ENCODE measurements at regions not wholly inside any gene's neighbourhood (a gene's known extent, or its start where the extent isn't known, plus 50 kb on each side); places are given as distances from the start of the nearest gene placed in this dataset.
A peak's percentile ranks its signal among the peaks of the same experiment; 100 is the strongest.

DNA sequence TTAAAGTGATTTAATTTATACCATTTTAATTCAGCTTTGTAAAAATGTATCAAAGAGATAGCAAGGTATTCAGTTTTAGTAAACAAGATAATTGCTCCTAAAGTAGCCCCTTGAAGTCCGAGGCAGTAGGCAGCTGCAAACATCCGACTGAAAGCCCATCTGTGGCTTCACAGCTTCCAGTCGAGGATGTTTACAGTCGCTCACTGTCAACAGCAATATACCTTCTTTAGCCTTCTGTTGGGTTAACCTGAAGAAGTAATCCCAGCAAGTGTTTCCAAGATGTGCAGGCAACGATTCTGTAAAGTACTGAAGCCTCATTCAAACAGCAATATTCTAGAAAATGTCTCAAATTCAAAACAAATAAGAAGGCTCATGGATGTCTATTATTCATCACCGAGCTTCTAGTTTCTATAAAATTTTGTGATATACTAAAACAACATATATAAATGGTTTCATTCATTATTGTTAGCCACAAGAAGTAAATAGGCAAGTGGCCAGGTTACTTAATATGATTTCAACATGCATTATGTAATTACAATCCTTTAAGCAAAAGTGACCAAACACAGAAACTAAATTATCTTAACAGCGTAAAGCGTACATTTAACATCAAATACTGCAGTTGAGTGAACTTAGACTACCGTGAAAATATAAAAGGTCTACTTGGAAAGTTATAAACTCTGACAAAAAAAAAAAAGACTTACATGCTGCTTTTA is 115.0 kb downstream of the OGFRL1 start:
- H3K9me3 ChIP-seq (replicated peaks; ENCODE audit: control insufficient read depth, insufficient read depth, low read length), result no peaks in the 10 kb centered on the region
- BruUV-seq (replicated peaks), result TSS peak; percentile 79
- FAIRE-seq, result peak; percentile 74

DNA sequence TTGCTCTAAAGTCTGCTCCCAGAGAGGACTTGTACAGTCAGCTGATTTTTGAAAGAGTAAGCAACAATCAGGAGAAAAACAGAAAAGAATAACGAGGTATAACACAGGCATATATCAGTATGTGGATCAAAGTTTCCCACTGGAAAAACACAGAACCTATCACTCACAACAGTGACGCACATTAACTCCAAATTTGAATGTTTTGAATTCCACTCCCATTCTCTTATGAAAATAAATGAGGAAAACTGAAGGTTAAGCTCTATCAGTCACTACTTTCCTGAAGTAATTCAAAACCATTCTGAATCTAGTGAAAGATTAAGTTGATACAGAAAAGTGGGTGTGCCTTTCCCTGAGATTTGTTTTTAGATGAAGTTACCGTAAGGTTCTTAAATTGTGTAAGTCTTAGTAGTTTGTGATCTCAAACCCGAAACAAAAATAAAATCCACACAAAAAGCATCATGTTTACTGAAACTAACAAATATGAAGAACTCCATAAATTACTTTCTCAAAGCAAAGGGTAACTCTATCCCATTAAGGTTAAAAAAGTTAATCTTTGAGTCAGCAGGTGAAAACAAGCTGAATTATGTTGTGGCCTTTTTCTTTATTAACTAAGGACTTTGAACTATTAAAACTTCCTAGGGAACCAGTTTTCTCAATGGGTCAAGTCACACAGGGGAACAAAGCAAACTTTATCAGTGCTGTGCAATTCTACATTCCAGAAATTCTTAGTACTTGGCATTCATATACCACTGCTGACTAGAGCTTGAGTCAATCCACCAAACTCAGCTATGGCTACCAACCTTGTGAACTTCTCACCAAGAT is 115.7 kb downstream of the OGFRL1 start:
- BruUV-seq (replicated peaks), result TSS peak; percentile 68

More for the DNA sequence above, 115.0 kb downstream of the OGFRL1 start:
- Histone ChIP-seq H2AFZ (ENCODE audit: low read depth, low read length) (no peak overlapping the region), H3K27me3 (ENCODE audit: control insufficient read depth in 2 of 2, insufficient read depth in 2 of 2, low read length in 2 of 2) (no peaks in the 10 kb centered on the region), H3K9ac (replicated peaks; ENCODE audit: extremely low read depth, insufficient read depth, low read length) (peak overlapping the region; percentile 97), H3K27ac (ENCODE audit: insufficient read depth, low read depth, low read length) (peak overlapping the region; percentile 95), H3K4me1 (ENCODE audit: control insufficient read depth, extremely low read depth, insufficient read depth, low read length) (peaks cover 81% of the 10 kb centered on the region), H3K9me1 (replicated peaks; ENCODE audit: control insufficient read depth, extremely low read depth, insufficient read depth, low read length) (no peaks in the 10 kb centered on the region), H3K4me2 (ENCODE audit: insufficient read depth, low read length) (peak overlapping the region; percentile 98), H3K4me3 (replicated peaks in 1 of 3; ENCODE audit: insufficient read depth in 1 of 3, low read depth in 1 of 3, low read length in 3 of 3) (peak overlapping the region; percentile 22 to 83 (median 41)), H3K79me2 (ENCODE audit: control insufficient read depth, insufficient read depth, low read length) (peaks cover 47% of the 10 kb centered on the region), H3K36me3 (ENCODE audit: control insufficient read depth in 2 of 2, extremely low read depth in 1 of 2, insufficient read depth in 2 of 2, low read length in 2 of 2) (peaks cover 0 to 2% of the 10 kb centered on the region in 2 experiments), H4K20me1 (replicated peaks; ENCODE audit: control insufficient read depth, extremely low read depth, insufficient read depth, low read length) (no peaks in the 10 kb centered on the region)
- peak; percentile 55 for DNase-seq (ENCODE audit: low read depth, low spot score)
- no peak for TF ChIP-seq GATA2 (IDR thresholded peaks at IDR 0.05; ENCODE audit: insufficient read depth, insufficient read length, low read depth, low read length)
- no peak for TF ChIP-seq POLR2AphosphoS5 (IDR thresholded peaks at IDR 0.05; ENCODE audit: insufficient read depth, low read depth, low read length)
- TF ChIP-seq EZH2 (IDR thresholded peaks at IDR 0.05; ENCODE audit: borderline replicate concordance, low read depth, low read length, severe bottlenecking), result no peak
- dilution Hi-C loops (cut with MboI; ENCODE audit: extremely low pct_ligation_motif_present, low sequenced_read_pairs), result no loop called here
- CTCF ChIA-PET, result interaction anchor here (0.7 to 8.4 kb wide), 10 partner anchors 8 to 213 kb away, joined by 3 to 53 read pairs (median 10); no protein-coding TSS in a partner anchor
- intact Hi-C loops (cut with micrococcal nuclease), result loop anchor here (1.0 kb wide), 4 partner anchors 10 to 76 kb away; no protein-coding TSS in a partner anchor
- POLR2A ChIA-PET, result interaction anchor here (0.9 to 1.5 kb wide), 5 partner anchors 13 to 990 kb away, joined by 3 to 7 read pairs (median 4); partner anchors contain the start of gene FAM135A

More for the DNA sequence above, 115.7 kb downstream of the OGFRL1 start:
- Histone ChIP-seq H3K9me1 (replicated peaks; ENCODE audit: control insufficient read depth, extremely low read depth, insufficient read depth, low read length) (no peaks in the 10 kb centered on the region), H2AFZ (ENCODE audit: low read depth, low read length) (no peak overlapping the region), H3K4me1 (ENCODE audit: control insufficient read depth, extremely low read depth, insufficient read depth, low read length) (peaks cover 89% of the 10 kb centered on the region), H3K4me2 (ENCODE audit: insufficient read depth, low read length) (peak overlapping the region; percentile 98), H3K27me3 (ENCODE audit: control insufficient read depth in 2 of 2, insufficient read depth in 2 of 2, low read length in 2 of 2) (no peaks in the 10 kb centered on the region), H3K4me3 (replicated peaks in 1 of 3; ENCODE audit: insufficient read depth in 1 of 3, low read depth in 1 of 3, low read length in 3 of 3) (peak overlapping the region; percentile 22 to 83 (median 41)), H3K36me3 (ENCODE audit: control insufficient read depth in 2 of 2, extremely low read depth in 1 of 2, insufficient read depth in 2 of 2, low read length in 2 of 2) (peaks cover 0 to 2% of the 10 kb centered on the region in 2 experiments), H3K9me3 (replicated peaks; ENCODE audit: control insufficient read depth, insufficient read depth, low read length) (no peaks in the 10 kb centered on the region), H3K9ac (replicated peaks; ENCODE audit: extremely low read depth, insufficient read depth, low read length) (peak overlapping the region; percentile 97), H3K27ac (ENCODE audit: insufficient read depth, low read depth, low read length) (peak overlapping the region; percentile 95), H4K20me1 (replicated peaks; ENCODE audit: control insufficient read depth, extremely low read depth, insufficient read depth, low read length) (no peaks in the 10 kb centered on the region), H3K79me2 (ENCODE audit: control insufficient read depth, insufficient read depth, low read length) (peaks cover 49% of the 10 kb centered on the region)
- peak; percentile 89 for FAIRE-seq
- TF ChIP-seq POLR2A (IDR thresholded peaks at IDR 0.05; ENCODE audit: low read depth, low read length) (no peak), FOS (IDR thresholded peaks at IDR 0.05; ENCODE audit: borderline replicate concordance, insufficient read depth, low read length) (peak; percentile 64), MYC (IDR thresholded peaks at IDR 0.05; ENCODE audit: low read depth, low read length) (no peak), GATA2 (IDR thresholded peaks at IDR 0.05; ENCODE audit: insufficient read depth, insufficient read length, low read depth, low read length) (peak; percentile 85), JUN (IDR thresholded peaks at IDR 0.05; ENCODE audit: borderline replicate concordance, insufficient read depth, insufficient read length, low read depth) (peak; percentile 68), POLR2AphosphoS5 (IDR thresholded peaks at IDR 0.05; ENCODE audit: insufficient read depth, low read depth, low read length) (peak; percentile 72)
- intact Hi-C loops (cut with micrococcal nuclease) (loop anchor here (1.0 kb wide), 4 partner anchors 11 to 75 kb away; no protein-coding TSS in a partner anchor), dilution Hi-C loops (cut with MboI; ENCODE audit: extremely low pct_ligation_motif_present, low sequenced_read_pairs) (no loop called here)
- peak; percentile 94 for DNase-seq (ENCODE audit: low read depth, low spot score)
- ChIA-PET CTCF (interaction anchor here (1.0 to 8.4 kb wide), 10 partner anchors 9 to 214 kb away, joined by 4 to 53 read pairs (median 10); no protein-coding TSS in a partner anchor), POLR2A (interaction anchor here (0.9 to 1.5 kb wide), 6 partner anchors 9 to 991 kb away, joined by 3 to 7 read pairs (median 4); partner anchors contain the start of gene FAM135A)
